Smooth muscle cell (in vitro differentiated cells): ENCODE measurements at regions not wholly inside any gene's neighbourhood (a gene's known extent, or its start where the extent isn't known, plus 50 kb on each side); places are given as distances from the start of the nearest gene placed in this dataset.

Source experiments
- DNase-seq: peaks from one replicate; lab custom pipeline; 2025; ENCODE audit not compliant: unreplicated experiment; lab: John Stamatoyannopoulos, UW
- H2AFZ ChIP-seq: fragments of 200-600 bp; sonication (generic); 2 replicates; pipeline ENCODE4 v1.6.0; 2016; ENCODE audit warnings: antibody characterized with exemption, low read depth, mild to moderate bottlenecking
- H3F3A ChIP-seq: fragments of 200-600 bp; sonication (generic); 2 replicates; pipeline ENCODE4 v1.6.0; 2017; ENCODE audit warnings: antibody characterized with exemption, low read depth
- H3K27ac ChIP-seq: fragments of 200-600 bp; sonication (generic); 2 replicates; pipeline ENCODE4 v1.5.1; 2016; ENCODE audit warnings: low read depth, mild to moderate bottlenecking
- H3K27me3 ChIP-seq: fragments of 200-600 bp; sonication (generic); 2 replicates; pipeline ENCODE4 v1.6.1; 2016; ENCODE audit warnings: low read depth, mild to moderate bottlenecking
- H3K36me3 ChIP-seq: fragments of 200-600 bp; sonication (generic); 2 replicates; pipeline ENCODE4 v1.5.1; 2016; ENCODE audit warnings: low read depth
- H3K4me1 ChIP-seq: fragments of 200-600 bp; sonication (generic); 2 replicates; pipeline ENCODE4 v1.5.1; 2016; ENCODE audit warnings: low read depth
- H3K4me2 ChIP-seq: fragments of 200-600 bp; sonication (generic); 2 replicates; pipeline ENCODE4 v1.6.0; 2016; ENCODE audit warnings: mild to moderate bottlenecking
- H3K4me3 ChIP-seq: fragments of 200-600 bp; sonication (generic); 2 replicates; pipeline ENCODE4 v1.5.1; 2016; ENCODE audit warnings: mild to moderate bottlenecking
- H3K79me2 ChIP-seq: fragments of 200-600 bp; sonication (generic); 2 replicates; pipeline ENCODE4 v1.6.0; 2016; ENCODE audit warnings: low read depth, mild to moderate bottlenecking
- H3K9ac ChIP-seq: fragments of 200-600 bp; sonication (generic); 2 replicates; pipeline ENCODE4 v1.6.0; 2016; ENCODE audit warnings: low read depth
- H3K9me3 ChIP-seq: fragments of 200-600 bp; sonication (generic); replicated peaks from 2 replicates; pipeline ENCODE4 v1.5.1; 2016; ENCODE audit warnings: low read depth
- H4K20me1 ChIP-seq: fragments of 200-600 bp; sonication (generic); 2 replicates; pipeline ENCODE4 v1.6.0; 2016; ENCODE audit warnings: low read depth
- WGBS: methylation state at CpG from one replicate; pipeline ENCODE4 v1.1.7; 2016; ENCODE audit warnings: low lambda C conversion rate; 5-methylcytosine and 5-hydroxymethylcytosine counted together
- TF ChIP-seq, protein P1 (sequence below): fragments of 200-600 bp; sonication (generic); IDR thresholded peaks from 2 replicates; pipeline ENCODE4 v1.5.1; 2017; ENCODE audit warnings: borderline replicate concordance, mild to moderate bottlenecking, antibody characterized with exemption; ENCODE audit not compliant: insufficient read depth, poor library complexity, severe bottlenecking

GRCh38 chr9:26516773-26517343, 375.7 kb downstream of the CAAP1 start:
- 97% methylated on average over 1 of the region's 1 CpG for WGBS
- no peaks in the 10 kb centered on the region for H3K36me3 ChIP-seq
- no peak overlapping the region for H3K9ac ChIP-seq
- no peaks in the 10 kb centered on the region for H3K27me3 ChIP-seq
- H3K4me2 ChIP-seq = no peak overlapping the region
- TF ChIP-seq, protein P1, sequence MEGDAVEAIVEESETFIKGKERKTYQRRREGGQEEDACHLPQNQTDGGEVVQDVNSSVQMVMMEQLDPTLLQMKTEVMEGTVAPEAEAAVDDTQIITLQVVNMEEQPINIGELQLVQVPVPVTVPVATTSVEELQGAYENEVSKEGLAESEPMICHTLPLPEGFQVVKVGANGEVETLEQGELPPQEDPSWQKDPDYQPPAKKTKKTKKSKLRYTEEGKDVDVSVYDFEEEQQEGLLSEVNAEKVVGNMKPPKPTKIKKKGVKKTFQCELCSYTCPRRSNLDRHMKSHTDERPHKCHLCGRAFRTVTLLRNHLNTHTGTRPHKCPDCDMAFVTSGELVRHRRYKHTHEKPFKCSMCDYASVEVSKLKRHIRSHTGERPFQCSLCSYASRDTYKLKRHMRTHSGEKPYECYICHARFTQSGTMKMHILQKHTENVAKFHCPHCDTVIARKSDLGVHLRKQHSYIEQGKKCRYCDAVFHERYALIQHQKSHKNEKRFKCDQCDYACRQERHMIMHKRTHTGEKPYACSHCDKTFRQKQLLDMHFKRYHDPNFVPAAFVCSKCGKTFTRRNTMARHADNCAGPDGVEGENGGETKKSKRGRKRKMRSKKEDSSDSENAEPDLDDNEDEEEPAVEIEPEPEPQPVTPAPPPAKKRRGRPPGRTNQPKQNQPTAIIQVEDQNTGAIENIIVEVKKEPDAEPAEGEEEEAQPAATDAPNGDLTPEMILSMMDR = no peak
- no peaks in the 10 kb centered on the region for H3K79me2 ChIP-seq
- H3K4me1 ChIP-seq = no peaks in the 10 kb centered on the region
- no peak for DNase-seq
- no peaks in the 10 kb centered on the region for H4K20me1 ChIP-seq
- H2AFZ ChIP-seq = no peak overlapping the region
- H3K27ac ChIP-seq = no peak overlapping the region
- no peaks in the 10 kb centered on the region for H3F3A ChIP-seq
- H3K9me3 ChIP-seq = no peaks in the 10 kb centered on the region
- no peak overlapping the region for H3K4me3 ChIP-seq

DNA sequence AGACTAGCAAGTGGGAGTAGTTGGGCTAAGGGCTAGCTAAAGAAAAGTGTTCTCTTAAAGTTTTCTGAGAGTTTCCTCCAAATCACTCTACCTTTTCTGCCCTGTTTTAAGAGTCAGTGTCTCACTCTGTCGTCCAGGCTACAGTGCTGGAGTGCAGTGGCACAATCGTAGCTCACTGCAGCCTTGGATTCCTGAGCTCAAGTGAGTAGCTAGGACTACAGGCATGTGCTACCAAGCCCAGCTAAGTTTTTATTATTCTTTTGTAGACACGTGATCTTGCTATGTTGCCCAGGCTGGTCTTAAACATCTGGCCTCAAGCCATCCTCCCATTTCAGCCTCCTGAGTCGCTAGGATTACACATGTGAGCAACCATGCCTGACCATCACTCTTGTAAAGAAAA, 378.9 kb downstream of the CAAP1 start:
- no peak overlapping the region for H3K4me2 ChIP-seq
- H3K27me3 ChIP-seq = no peaks in the 10 kb centered on the region
- TF ChIP-seq, protein P1 = no peak
- no peaks in the 10 kb centered on the region for H3F3A ChIP-seq
- no peak for DNase-seq
- H3K9me3 ChIP-seq = no peaks in the 10 kb centered on the region
- no peak overlapping the region for H3K9ac ChIP-seq
- H3K4me1 ChIP-seq = no peaks in the 10 kb centered on the region
- H3K27ac ChIP-seq = no peak overlapping the region
- H4K20me1 ChIP-seq = no peaks in the 10 kb centered on the region
- 82% methylated on average over 4 of the region's 4 CpGs for WGBS
- H3K79me2 ChIP-seq = no peaks in the 10 kb centered on the region
- H3K4me3 ChIP-seq = no peak overlapping the region
- H2AFZ ChIP-seq = no peak overlapping the region
- H3K36me3 ChIP-seq = no peaks in the 10 kb centered on the region

DNA sequence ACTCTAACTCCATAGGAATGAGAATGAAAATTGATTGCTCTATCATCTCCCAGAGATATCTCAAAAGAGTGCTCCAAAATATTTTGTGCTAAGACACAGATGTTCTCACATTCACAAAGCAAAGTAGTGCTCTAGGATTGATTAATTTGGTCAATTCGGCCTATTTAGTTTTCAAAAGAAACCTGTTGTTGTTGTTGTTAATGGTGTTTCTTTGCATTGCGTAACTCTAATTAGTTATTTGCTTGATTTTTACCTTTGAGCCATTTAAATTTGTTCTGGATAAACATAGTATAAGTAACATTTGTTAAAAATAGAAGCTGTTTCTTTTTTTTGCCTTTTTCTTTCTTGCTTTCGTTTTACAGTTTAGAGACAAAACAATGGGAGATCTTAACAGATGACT, 382.5 kb downstream of the CAAP1 start:
- H3K27ac ChIP-seq = no peak overlapping the region
- no peaks in the 10 kb centered on the region for H3K9me3 ChIP-seq
- TF ChIP-seq, protein P1 = no peak
- no peak for DNase-seq
- H3K9ac ChIP-seq = no peak overlapping the region
- H3F3A ChIP-seq = no peaks in the 10 kb centered on the region
- H3K4me1 ChIP-seq = no peaks in the 10 kb centered on the region
- H3K4me3 ChIP-seq = no peak overlapping the region
- no peak overlapping the region for H2AFZ ChIP-seq
- H3K36me3 ChIP-seq = no peaks in the 10 kb centered on the region
- no peaks in the 10 kb centered on the region for H4K20me1 ChIP-seq
- 87% methylated on average over 3 of the region's 3 CpGs for WGBS
- no peaks in the 10 kb centered on the region for H3K79me2 ChIP-seq
- no peak overlapping the region for H3K4me2 ChIP-seq
- peaks cover 11% of the 10 kb centered on the region for H3K27me3 ChIP-seq

DNA sequence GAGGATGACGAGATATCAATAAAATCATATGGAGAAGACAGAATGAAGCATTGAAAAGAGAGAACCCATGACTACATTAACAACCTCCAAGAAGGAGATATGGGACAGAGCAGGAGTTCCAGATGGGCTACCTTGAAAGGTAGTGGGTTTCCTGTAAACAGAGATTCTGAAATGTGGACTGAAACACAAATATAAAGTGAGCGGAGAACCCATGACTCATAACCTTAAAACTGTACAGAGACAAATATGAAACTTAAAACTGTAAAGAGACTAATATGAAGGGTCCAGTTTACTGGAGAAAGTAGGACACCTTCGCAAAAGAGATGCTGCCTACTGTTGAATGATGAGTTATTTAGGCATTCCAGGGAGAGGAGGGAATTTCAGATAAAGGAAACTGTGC, 383.7 kb downstream of the CAAP1 start:
- no peaks in the 10 kb centered on the region for H3K9me3 ChIP-seq
- no peak overlapping the region for H2AFZ ChIP-seq
- no peaks in the 10 kb centered on the region for H3K79me2 ChIP-seq
- no peaks in the 10 kb centered on the region for H3F3A ChIP-seq
- no peak overlapping the region for H3K4me2 ChIP-seq
- DNase-seq = no peak
- no peaks in the 10 kb centered on the region for H3K36me3 ChIP-seq
- no peaks in the 10 kb centered on the region for H3K4me1 ChIP-seq
- H3K4me3 ChIP-seq = no peak overlapping the region
- no peaks in the 10 kb centered on the region for H4K20me1 ChIP-seq
- H3K27ac ChIP-seq = no peak overlapping the region
- TF ChIP-seq, protein P1 = no peak
- 91% methylated on average over 3 of the region's 3 CpGs for WGBS
- peaks cover 11% of the 10 kb centered on the region for H3K27me3 ChIP-seq
- H3K9ac ChIP-seq = no peak overlapping the region
